Adrenal gland (tissue), 5 donors: ENCODE measurements at regions not wholly inside any gene's neighbourhood (a gene's known extent, or its start where the extent isn't known, plus 50 kb on each side); places are given as distances from the start of the nearest gene placed in this dataset.

Experiments
- POLR2A ChIP-seq, 2 donors: fragments of 450-650 bp; IDR thresholded peaks; one replicate each; pipeline ENCODE4 v1.6.1; 2017; ENCODE audit warnings: antibody characterized with exemption in 2 of 2, mild to moderate bottlenecking in 2 of 2, moderate library complexity in 1 of 2
- TF ChIP-seq, protein P1 (sequence below), 6 experiments: fragments of 450-650 bp in 4 of 6; fragments of 200-600 bp in 2 of 6; sonication (generic) in 1 of 6; IDR thresholded peaks; 1 replicate in 5 of 6; 2 replicates in 1 of 6; pipeline versions ENCODE4 v1.5.1 to v1.8.0; 2016 to 2021; ENCODE audit warnings: antibody characterized with exemption in 6 of 6, mild to moderate bottlenecking in 2 of 6, moderate library complexity in 1 of 6
- donor health status: DM: no; HTN: no; CAD: no.

DNA sequence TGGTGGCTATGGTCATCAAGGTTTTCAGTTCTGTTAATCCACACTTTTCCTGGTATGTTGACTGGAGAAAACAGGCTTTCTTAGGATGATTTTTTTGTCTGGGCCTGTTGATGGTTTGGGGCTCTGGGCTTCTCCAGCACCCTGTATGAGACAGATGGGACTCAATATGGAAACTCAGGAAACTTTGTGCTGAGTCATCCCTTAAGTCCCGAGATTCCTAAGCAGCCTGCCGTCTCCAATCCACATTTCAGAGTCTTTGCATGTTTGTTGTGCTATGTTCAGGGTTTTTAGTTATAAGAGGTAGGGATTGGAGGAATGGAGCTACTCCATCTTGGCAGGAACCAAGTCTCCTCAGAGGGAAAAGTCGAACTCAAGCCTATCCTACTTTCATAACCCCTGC is 253.3 kb upstream of the FOXF1 start:
- TF ChIP-seq, protein P1, sequence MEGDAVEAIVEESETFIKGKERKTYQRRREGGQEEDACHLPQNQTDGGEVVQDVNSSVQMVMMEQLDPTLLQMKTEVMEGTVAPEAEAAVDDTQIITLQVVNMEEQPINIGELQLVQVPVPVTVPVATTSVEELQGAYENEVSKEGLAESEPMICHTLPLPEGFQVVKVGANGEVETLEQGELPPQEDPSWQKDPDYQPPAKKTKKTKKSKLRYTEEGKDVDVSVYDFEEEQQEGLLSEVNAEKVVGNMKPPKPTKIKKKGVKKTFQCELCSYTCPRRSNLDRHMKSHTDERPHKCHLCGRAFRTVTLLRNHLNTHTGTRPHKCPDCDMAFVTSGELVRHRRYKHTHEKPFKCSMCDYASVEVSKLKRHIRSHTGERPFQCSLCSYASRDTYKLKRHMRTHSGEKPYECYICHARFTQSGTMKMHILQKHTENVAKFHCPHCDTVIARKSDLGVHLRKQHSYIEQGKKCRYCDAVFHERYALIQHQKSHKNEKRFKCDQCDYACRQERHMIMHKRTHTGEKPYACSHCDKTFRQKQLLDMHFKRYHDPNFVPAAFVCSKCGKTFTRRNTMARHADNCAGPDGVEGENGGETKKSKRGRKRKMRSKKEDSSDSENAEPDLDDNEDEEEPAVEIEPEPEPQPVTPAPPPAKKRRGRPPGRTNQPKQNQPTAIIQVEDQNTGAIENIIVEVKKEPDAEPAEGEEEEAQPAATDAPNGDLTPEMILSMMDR (IDR thresholded peaks at IDR 0.05): no peak
- no peak for TF ChIP-seq POLR2A (IDR thresholded peaks at IDR 0.05)
